HEK293T (cell line): ENCODE measurements at regions not wholly inside any gene's neighbourhood (a gene's known extent, or its start where the extent isn't known, plus 50 kb on each side); places are given as distances from the start of the nearest gene placed in this dataset.

Experiments
- ARNT ChIP-seq: fragments of 450-650 bp; IDR thresholded peaks from 2 replicates; pipeline ENCODE4 v1.6.1; 2017; ENCODE audit warnings: mild to moderate bottlenecking
- BHLHE40 ChIP-seq: fragments of 450-650 bp; IDR thresholded peaks from 2 replicates; pipeline ENCODE4 v1.6.1; 2016; ENCODE audit warnings: mild to moderate bottlenecking, moderate library complexity, borderline replicate concordance
- FOXA1 ChIP-seq: fragments of 450-650 bp; IDR thresholded peaks from 2 replicates; pipeline ENCODE4 v1.6.1; 2016; ENCODE audit warnings: mild to moderate bottlenecking
- FOXK2 ChIP-seq: fragments of 450-650 bp; IDR thresholded peaks from 2 replicates; pipeline ENCODE4 v1.6.1; 2016; ENCODE audit warnings: mild to moderate bottlenecking
- FOXM1 ChIP-seq: fragments of 450-650 bp; IDR thresholded peaks from 2 replicates; pipeline ENCODE4 v1.6.1; 2017; ENCODE audit warnings: mild to moderate bottlenecking, borderline replicate concordance
- HDGF ChIP-seq: fragments of 450-650 bp; IDR thresholded peaks from 2 replicates; pipeline ENCODE4 v1.6.1; 2017; ENCODE audit warnings: antibody characterized with exemption, borderline replicate concordance
- NFRKB ChIP-seq: fragments of 450-650 bp; IDR thresholded peaks from 2 replicates; pipeline ENCODE4 v1.6.1; 2016; ENCODE audit warnings: mild to moderate bottlenecking, moderate library complexity
- SP1 ChIP-seq: fragments of 450-650 bp; IDR thresholded peaks from 2 replicates; pipeline ENCODE4 v1.6.1; 2017
- SUZ12 ChIP-seq: fragments of 450-650 bp; IDR thresholded peaks from 2 replicates; pipeline ENCODE4 v1.6.1; 2016; ENCODE audit warnings: mild to moderate bottlenecking

GRCh38 chr15:62571072-62571471 is 406.0 kb upstream of the C2CD4B start:
- TF ChIP-seq SUZ12 (no peak), BHLHE40 (no peak), FOXM1 (no peak), FOXA1 (no peak), SP1 (no peak), NFRKB (no peak), FOXK2 (no peak), HDGF (no peak), ARNT (no peak)
